Adrenal gland (tissue), 5 donors: ENCODE measurements at regions not wholly inside any gene's neighbourhood (a gene's known extent, or its start where the extent isn't known, plus 50 kb on each side); places are given as distances from the start of the nearest gene placed in this dataset.

Experiments used
- CTCF ChIP-seq, 6 experiments: fragments of 450-650 bp in 4 of 6; fragments of 200-600 bp in 2 of 6; sonication (generic) in 1 of 6; IDR thresholded peaks; 1 replicate in 5 of 6; 2 replicates in 1 of 6; pipeline versions ENCODE4 v1.5.1 to v1.8.0; 2016 to 2021; ENCODE audit warnings: antibody characterized with exemption in 6 of 6, mild to moderate bottlenecking in 2 of 6, moderate library complexity in 1 of 6
- POLR2A ChIP-seq, 2 donors: fragments of 450-650 bp; IDR thresholded peaks; one replicate each; pipeline ENCODE4 v1.6.1; 2017; ENCODE audit warnings: antibody characterized with exemption in 2 of 2, mild to moderate bottlenecking in 2 of 2, moderate library complexity in 1 of 2
- donor health status: DM: no; HTN: no; CAD: no.

GRCh38 chr1:58986996-58987767, 203.3 kb upstream of the JUN start:
- TF ChIP-seq CTCF (IDR thresholded peaks at IDR 0.05) (no peak), POLR2A (IDR thresholded peaks at IDR 0.05) (no peak)
